ENCODE measurements at regions not wholly inside any gene's neighbourhood (a gene's known extent, or its start where the extent isn't known, plus 50 kb on each side); places are given as distances from the start of the nearest gene placed in this dataset.

- no peak for TF ChIP-seq CTCF (IDR thresholded peaks at IDR 0.05; ENCODE audit: low read length)
- TF ChIP-seq EZH2 (IDR thresholded peaks at IDR 0.05; ENCODE audit: borderline replicate concordance, low read length), result no peak
These were observed 143.0 kb downstream of the CXXC4 start for GRCh38 chr4:104351706-104352105.

Data from OCI-LY1 (cell line).